ENCODE measurements at regions not wholly inside any gene's neighbourhood (a gene's known extent, or its start where the extent isn't known, plus 50 kb on each side); places are given as distances from the start of the nearest gene placed in this dataset.

GRCh38 chr1:195617106-195617505 lies 991.1 kb downstream of the KCNT2 start:
- H3K9me3 ChIP-seq = no peaks in the 10 kb centered on the region
- H3K27me3 ChIP-seq = no peaks in the 10 kb centered on the region
- H3K4me1 ChIP-seq = no peaks in the 10 kb centered on the region
- TF ChIP-seq CTCF (IDR thresholded peaks at IDR 0.05; ENCODE audit: low read depth, low read length) = no peak
- DNase-seq = no peak
- H3K36me3 ChIP-seq = no peaks in the 10 kb centered on the region
- no peak overlapping the region for H3K4me3 ChIP-seq (ENCODE audit: low read depth, low read length)

GRCh38 chr1:195608883-195609282 lies 999.4 kb downstream of the KCNT2 start:
- peak; percentile 60 for TF ChIP-seq CTCF (IDR thresholded peaks at IDR 0.05; ENCODE audit: low read depth, low read length)
- Histone ChIP-seq H3K4me1 (no peaks in the 10 kb centered on the region), H3K9me3 (no peaks in the 10 kb centered on the region), H3K4me3 (ENCODE audit: low read depth, low read length) (no peak overlapping the region), H3K27me3 (no peaks in the 10 kb centered on the region), H3K36me3 (no peaks in the 10 kb centered on the region)
- DNase-seq = no peak

GRCh38 chr1:195606483-195606882 lies 1001.8 kb downstream of the KCNT2 start:
- H3K4me3 ChIP-seq (ENCODE audit: low read depth, low read length) = no peak overlapping the region
- no peaks in the 10 kb centered on the region for H3K4me1 ChIP-seq
- no peak for TF ChIP-seq CTCF (IDR thresholded peaks at IDR 0.05; ENCODE audit: low read depth, low read length)
- no peak for DNase-seq
- no peaks in the 10 kb centered on the region for H3K36me3 ChIP-seq
- H3K9me3 ChIP-seq = no peaks in the 10 kb centered on the region
- H3K27me3 ChIP-seq = no peaks in the 10 kb centered on the region

GRCh38 chr1:195604287-195604686 lies 1004.0 kb downstream of the KCNT2 start:
- no peak for DNase-seq
- H3K27me3 ChIP-seq = no peaks in the 10 kb centered on the region
- H3K9me3 ChIP-seq = no peaks in the 10 kb centered on the region
- TF ChIP-seq CTCF (IDR thresholded peaks at IDR 0.05; ENCODE audit: low read depth, low read length) = no peak
- H3K4me3 ChIP-seq (ENCODE audit: low read depth, low read length) = no peak overlapping the region
- H3K4me1 ChIP-seq = no peaks in the 10 kb centered on the region
- H3K36me3 ChIP-seq = no peaks in the 10 kb centered on the region

- no peaks in the 10 kb centered on the region for H3K9me3 ChIP-seq
- H3K27me3 ChIP-seq = no peaks in the 10 kb centered on the region
- no peak for DNase-seq
- no peak for TF ChIP-seq CTCF (IDR thresholded peaks at IDR 0.05; ENCODE audit: low read depth, low read length)
- no peaks in the 10 kb centered on the region for H3K36me3 ChIP-seq
- no peak overlapping the region for H3K4me3 ChIP-seq (ENCODE audit: low read depth, low read length)
- H3K4me1 ChIP-seq = no peaks in the 10 kb centered on the region
Measured at GRCh38 chr1:195597891-195598290, 1010.3 kb downstream of the KCNT2 start.

- no peak for TF ChIP-seq CTCF (IDR thresholded peaks at IDR 0.05; ENCODE audit: low read depth, low read length)
- H3K4me3 ChIP-seq (ENCODE audit: low read depth, low read length) = no peak overlapping the region
- H3K9me3 ChIP-seq = no peaks in the 10 kb centered on the region
- DNase-seq = no peak
- no peaks in the 10 kb centered on the region for H3K27me3 ChIP-seq
- H3K36me3 ChIP-seq = no peaks in the 10 kb centered on the region
- H3K4me1 ChIP-seq = peaks cover 3% of the 10 kb centered on the region; the same call in 1 of the 2 replicates
Measured at GRCh38 chr1:195594773-195595172, 1013.5 kb downstream of the KCNT2 start.
